OCI-LY7 (cell line): ENCODE measurements at regions not wholly inside any gene's neighbourhood (a gene's known extent, or its start where the extent isn't known, plus 50 kb on each side); places are given as distances from the start of the nearest gene placed in this dataset.

Source experiments
- CTCF ChIP-seq: fragments of 200-600 bp; sonication (generic); conservative IDR thresholded peaks from 2 replicates; pipeline ENCODE4 v1.5.1; 2014; ENCODE audit warnings: mild to moderate bottlenecking, antibody characterized with exemption, low read length, moderate library complexity, mixed read lengths
- EZH2phosphoT487 ChIP-seq: fragments of 200-600 bp; sonication (generic); IDR thresholded peaks from 2 replicates; pipeline ENCODE4 v1.6.1; 2018; ENCODE audit warnings: low read depth, borderline replicate concordance, mild to moderate bottlenecking, mixed run types, antibody characterized with exemption, low read length, moderate library complexity, mixed read lengths

DNA sequence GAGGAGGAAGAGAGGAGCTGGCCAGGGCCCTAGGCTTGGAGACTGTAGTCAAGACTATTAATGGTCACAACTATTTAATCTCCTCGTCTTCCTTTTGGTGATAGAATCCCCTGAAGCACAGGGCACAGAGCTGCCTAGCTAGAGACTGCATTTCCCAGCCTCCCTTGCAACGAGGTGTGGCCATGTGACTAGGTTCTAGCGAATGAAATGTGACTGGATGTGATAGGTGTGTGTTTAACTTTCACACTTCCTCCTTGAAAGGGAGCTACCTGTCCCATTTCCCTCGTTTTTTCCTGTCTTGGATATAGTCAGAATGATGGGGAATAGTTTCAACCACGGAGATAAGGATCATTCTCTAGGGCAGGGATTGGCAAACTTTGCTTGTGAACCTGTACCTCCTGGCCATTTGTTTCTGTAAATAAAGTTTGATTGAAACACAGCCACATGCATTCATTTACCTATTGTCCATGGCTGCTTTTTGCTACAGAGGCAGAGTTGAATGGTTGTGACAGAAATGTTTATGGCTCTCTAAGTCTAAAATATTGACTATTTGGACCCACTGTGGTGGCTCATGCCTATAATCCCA lies 313.5 kb downstream of the MIAT start:
- TF ChIP-seq EZH2phosphoT487: no peak
- TF ChIP-seq CTCF: no peak
